BE2C (cell line): ENCODE measurements at regions not wholly inside any gene's neighbourhood (a gene's known extent, or its start where the extent isn't known, plus 50 kb on each side); places are given as distances from the start of the nearest gene placed in this dataset.

ENCODE experiments used
- DNase-seq: peaks from one replicate; pipeline ENCODE4 v3.0.0-alpha.2; 2020
- H3K27me3 ChIP-seq: fragments of 250-450 bp; sonication (Bioruptor Pico); 2 replicates; pipeline ENCODE4 v1.5.1; 2020; ENCODE audit warnings: mild to moderate bottlenecking
- H3K36me3 ChIP-seq: fragments of 250-450 bp; sonication (Bioruptor Pico); 2 replicates; pipeline ENCODE4 v1.5.1; 2020; ENCODE audit warnings: mild to moderate bottlenecking
- H3K4me1 ChIP-seq: fragments of 250-450 bp; sonication (Bioruptor Pico); 2 replicates; pipeline ENCODE4 v1.5.1; 2020
- H3K4me3 ChIP-seq: 2 replicates; pipeline ENCODE4 v1.5.1; 2011; ENCODE audit warnings: low read depth, low read length
- H3K9me3 ChIP-seq: fragments of 250-450 bp; sonication (Bioruptor Pico); 2 replicates; pipeline ENCODE4 v1.5.1; 2020
- CTCF ChIP-seq: IDR thresholded peaks from 2 replicates; pipeline ENCODE4 v1.5.1; 2012; ENCODE audit warnings: mild to moderate bottlenecking, low read depth, low read length

GRCh38 chr17:77543801-77544200 lies 403.0 kb downstream of the SEC14L1 start:
- Histone ChIP-seq H3K4me3 (no peak overlapping the region), H3K9me3 (no peaks in the 10 kb centered on the region), H3K4me1 (peaks cover 7% of the 10 kb centered on the region), H3K36me3 (no peaks in the 10 kb centered on the region), H3K27me3 (no peaks in the 10 kb centered on the region)
- TF ChIP-seq CTCF: no peak
- DNase-seq: no peak

- no peak for DNase-seq
- no peaks in the 10 kb centered on the region for H3K9me3 ChIP-seq
- no peak for TF ChIP-seq CTCF
- no peak overlapping the region for H3K4me3 ChIP-seq
- H3K36me3 ChIP-seq: no peaks in the 10 kb centered on the region
- peaks cover 7% of the 10 kb centered on the region for H3K4me1 ChIP-seq
- no peaks in the 10 kb centered on the region for H3K27me3 ChIP-seq
Observed at GRCh38 chr17:77544347-77545110, 403.8 kb downstream of the SEC14L1 start.

GRCh38 chr17:77546772-77547241 lies 406.0 kb downstream of the SEC14L1 start:
- Histone ChIP-seq H3K4me1 (peaks cover 7% of the 10 kb centered on the region), H3K27me3 (no peaks in the 10 kb centered on the region), H3K4me3 (no peak overlapping the region), H3K36me3 (no peaks in the 10 kb centered on the region), H3K9me3 (no peaks in the 10 kb centered on the region)
- no peak for DNase-seq
- TF ChIP-seq CTCF: no peak

- H3K4me3 ChIP-seq: no peak overlapping the region
- TF ChIP-seq CTCF: no peak
- no peaks in the 10 kb centered on the region for H3K4me1 ChIP-seq
- DNase-seq: no peak
- H3K36me3 ChIP-seq: no peaks in the 10 kb centered on the region
- no peaks in the 10 kb centered on the region for H3K9me3 ChIP-seq
- no peaks in the 10 kb centered on the region for H3K27me3 ChIP-seq
Observed at GRCh38 chr17:77548967-77549366, 408.2 kb downstream of the SEC14L1 start.

GRCh38 chr17:77549726-77550366 lies 408.7 kb upstream of the TNRC6C start:
- no peak overlapping the region for H3K4me3 ChIP-seq
- no peak for DNase-seq

More at GRCh38 chr17:77549726-77550366, 408.7 kb upstream of the TNRC6C start:
- Histone ChIP-seq H3K27me3 (no peaks in the 10 kb centered on the region), H3K36me3 (no peaks in the 10 kb centered on the region), H3K9me3 (no peaks in the 10 kb centered on the region), H3K4me1 (no peaks in the 10 kb centered on the region)
- no peak for TF ChIP-seq CTCF
